Pancreas (tissue), 10 donors: ENCODE measurements at regions not wholly inside any gene's neighbourhood (a gene's known extent, or its start where the extent isn't known, plus 50 kb on each side); places are given as distances from the start of the nearest gene placed in this dataset.

Experiments
- ATAC-seq, 4 donors: fragments of 200-7000 bp; cut with Tn5 transposase; one replicate each; pipeline versions ENCODE4 v1.8.0 to v1.9.1; 2020; ENCODE audit warnings: mild to moderate bottlenecking in 4 of 4, moderate library complexity in 4 of 4
- DNase-seq, 6 donors: peaks; one replicate each; pipeline ENCODE4 v3.0.0-alpha.2; 2020
- FAIRE-seq: peaks from 2 replicates; lab custom pipeline; 2012; peaks lifted over from hg19 to GRCh38; lab: Jason Lieb, UNC
- H3K27ac ChIP-seq, 4 donors: fragments of 200-600 bp; sonication (generic); 1 replicate in 3 of 4; 2 replicates in 1 of 4; pipeline versions ENCODE4 v1.5.0 to v1.8.0; 2020
- H3K27me3 ChIP-seq, 4 donors: fragments of 200-600 bp; one replicate each; pipeline ENCODE4 v1.8.0; 2021
- H3K36me3 ChIP-seq, 3 donors: fragments of 200-600 bp; sonication (generic) in 1 of 3; one replicate each; pipeline versions ENCODE4 v1.5.0 to v1.8.0; 2020 to 2021
- H3K4me1 ChIP-seq, 3 donors: fragments of 200-600 bp; one replicate each; pipeline ENCODE4 v1.8.0; 2021
- H3K4me3 ChIP-seq, 4 donors: fragments of 200-600 bp; sonication (generic) in 2 of 4; one replicate each; pipeline versions ENCODE4 v1.5.0 to v1.8.0; 2020 to 2021
- H3K9me3 ChIP-seq, 4 donors: fragments of 200-600 bp; one replicate each; pipeline ENCODE4 v1.8.0; 2021
- WGBS, 2 donors: extraction: QIAGEN DNeasy Blood & Tissue Kit; methylation state at CpG; one replicate each; pipeline ENCODE4 v1.1.7; 2013; 5-methylcytosine and 5-hydroxymethylcytosine counted together
- intact Hi-C, 3 donors: fragments of 100-400 bp; cut with DNase I; formaldehyde crosslinking; loops; one replicate each; pipeline versions ENCODE4 v1.11.1 to v1.14.2; 2022
- TF ChIP-seq, protein P1 (sequence below), 4 donors: fragments of 200-600 bp; sonication (generic) in 3 of 4; IDR thresholded peaks; one replicate each; pipeline versions ENCODE4 v1.5.0 to v1.8.0; 2021; ENCODE audit warnings: antibody characterized with exemption in 4 of 4
- donor health status: healthy with polysubstance abuse.
- donor health status: DM: no; HTN: no; CAD: no; lungs with moderate emphysema.
- donor health status: DM: no; HTN: no; CAD: no.
- donor health status: control.
- donor health status: control.
- donor health status: Bipolar disorder and iron deficiency.
- donor health status: DM: yes; HTN: yes; CAD: no.
- donor health status: DM: no; HTN: no; CAD: no.
- donor health status: DM: no; HTN: no; CAD: no.
- donor health status: DM: yes; HTN: yes; CAD: no.

DNA sequence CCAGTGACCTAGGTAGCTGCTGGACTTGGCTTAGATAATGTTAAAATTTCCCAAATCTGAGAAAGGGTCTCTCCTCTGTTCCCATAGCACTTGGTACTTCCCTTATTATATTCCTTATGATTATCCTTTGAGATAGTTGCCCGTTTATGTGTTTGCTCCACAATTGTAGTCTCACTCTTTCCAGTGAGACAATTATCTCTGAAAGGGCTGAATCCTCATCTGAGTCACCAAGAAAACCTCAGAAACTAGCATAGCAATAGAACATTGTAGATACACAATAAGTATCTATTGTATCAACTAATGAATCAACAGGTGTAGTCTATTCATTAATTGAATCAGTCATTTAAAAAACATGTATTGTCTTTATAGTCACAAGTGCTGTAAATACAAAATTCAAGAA, 119.1 kb upstream of the FAR2 start:
- no peaks in the 10 kb centered on the region for H3K9me3 ChIP-seq
- DNase-seq (no peak), FAIRE-seq (no peak), ATAC-seq (no peak)
- H3K4me1 ChIP-seq: no peaks in the 10 kb centered on the region
- TF ChIP-seq, protein P1, sequence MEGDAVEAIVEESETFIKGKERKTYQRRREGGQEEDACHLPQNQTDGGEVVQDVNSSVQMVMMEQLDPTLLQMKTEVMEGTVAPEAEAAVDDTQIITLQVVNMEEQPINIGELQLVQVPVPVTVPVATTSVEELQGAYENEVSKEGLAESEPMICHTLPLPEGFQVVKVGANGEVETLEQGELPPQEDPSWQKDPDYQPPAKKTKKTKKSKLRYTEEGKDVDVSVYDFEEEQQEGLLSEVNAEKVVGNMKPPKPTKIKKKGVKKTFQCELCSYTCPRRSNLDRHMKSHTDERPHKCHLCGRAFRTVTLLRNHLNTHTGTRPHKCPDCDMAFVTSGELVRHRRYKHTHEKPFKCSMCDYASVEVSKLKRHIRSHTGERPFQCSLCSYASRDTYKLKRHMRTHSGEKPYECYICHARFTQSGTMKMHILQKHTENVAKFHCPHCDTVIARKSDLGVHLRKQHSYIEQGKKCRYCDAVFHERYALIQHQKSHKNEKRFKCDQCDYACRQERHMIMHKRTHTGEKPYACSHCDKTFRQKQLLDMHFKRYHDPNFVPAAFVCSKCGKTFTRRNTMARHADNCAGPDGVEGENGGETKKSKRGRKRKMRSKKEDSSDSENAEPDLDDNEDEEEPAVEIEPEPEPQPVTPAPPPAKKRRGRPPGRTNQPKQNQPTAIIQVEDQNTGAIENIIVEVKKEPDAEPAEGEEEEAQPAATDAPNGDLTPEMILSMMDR (IDR thresholded peaks at IDR 0.05): no peak
- peaks cover 0 to 3% (median 0%) of the 10 kb centered on the region in 4 donors for H3K27me3 ChIP-seq
- no peak overlapping the region for H3K4me3 ChIP-seq
- intact Hi-C loops: no loop called here
- no peak overlapping the region for H3K27ac ChIP-seq
- H3K36me3 ChIP-seq: no peaks in the 10 kb centered on the region
- 45 to 48% methylated on average over 1 of the region's 1 CpG for WGBS, 2 donors

DNA sequence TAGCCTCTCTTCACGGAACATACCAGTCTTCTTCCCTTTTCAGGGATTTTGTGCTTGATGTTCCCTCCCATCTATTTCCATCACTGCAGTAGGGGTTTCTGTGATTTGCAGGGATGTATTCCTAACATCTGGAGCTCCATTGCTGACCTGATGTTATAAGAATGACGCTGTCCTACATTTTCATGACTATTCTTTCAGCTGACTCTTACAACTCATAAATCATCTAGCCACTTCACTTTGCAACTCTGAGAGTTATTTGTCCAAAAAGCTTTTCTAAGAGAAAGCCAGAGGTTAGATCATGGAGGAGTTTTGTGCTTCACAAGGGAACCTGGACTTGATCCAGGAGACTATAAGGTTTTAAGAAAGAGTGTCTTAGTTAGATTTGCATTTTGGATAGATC, 116.6 kb upstream of the FAR2 start:
- TF ChIP-seq, protein P1 (IDR thresholded peaks at IDR 0.05): no peak
- 72 to 84% methylated on average over 2 of the region's 2 CpGs for WGBS, 2 donors
- intact Hi-C loops: no loop called here
- FAIRE-seq (no peak), ATAC-seq (no peak), DNase-seq (no peak)
- H3K27me3 ChIP-seq: peaks cover 0 to 3% (median 0%) of the 10 kb centered on the region in 4 donors
- no peak overlapping the region for H3K4me3 ChIP-seq
- H3K4me1 ChIP-seq: no peaks in the 10 kb centered on the region
- no peaks in the 10 kb centered on the region for H3K9me3 ChIP-seq
- no peaks in the 10 kb centered on the region for H3K36me3 ChIP-seq
- no peak overlapping the region for H3K27ac ChIP-seq

DNA sequence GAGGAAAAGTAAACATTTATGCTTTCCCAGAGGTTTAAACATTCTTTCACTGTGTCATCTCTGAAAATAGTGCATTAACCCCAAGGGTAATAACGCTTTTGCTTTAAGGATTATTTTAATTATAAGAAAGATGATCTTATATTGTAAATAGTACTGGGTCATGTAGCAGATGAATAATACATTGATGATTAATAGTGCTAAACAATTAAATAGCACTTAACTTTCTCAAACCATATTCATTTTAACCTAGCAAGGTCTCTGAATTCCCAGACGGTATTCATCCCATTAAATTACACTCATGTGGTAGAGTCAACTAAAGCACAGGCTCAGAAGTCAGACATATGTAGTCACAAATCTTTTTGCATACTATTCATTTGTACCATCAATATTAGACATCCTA, 115.6 kb upstream of the FAR2 start:
- Histone ChIP-seq H3K27ac (no peak overlapping the region), H3K4me1 (no peaks in the 10 kb centered on the region), H3K4me3 (no peak overlapping the region), H3K9me3 (no peaks in the 10 kb centered on the region), H3K27me3 (peaks cover 0 to 3% (median 0%) of the 10 kb centered on the region in 4 donors), H3K36me3 (no peaks in the 10 kb centered on the region)
- WGBS, 2 donors: 59 to 61% methylated on average over 2 of the region's 2 CpGs
- FAIRE-seq (no peak), DNase-seq (no peak), ATAC-seq (no peak)
- intact Hi-C loops: no loop called here
- TF ChIP-seq, protein P1 (IDR thresholded peaks at IDR 0.05): no peak

DNA sequence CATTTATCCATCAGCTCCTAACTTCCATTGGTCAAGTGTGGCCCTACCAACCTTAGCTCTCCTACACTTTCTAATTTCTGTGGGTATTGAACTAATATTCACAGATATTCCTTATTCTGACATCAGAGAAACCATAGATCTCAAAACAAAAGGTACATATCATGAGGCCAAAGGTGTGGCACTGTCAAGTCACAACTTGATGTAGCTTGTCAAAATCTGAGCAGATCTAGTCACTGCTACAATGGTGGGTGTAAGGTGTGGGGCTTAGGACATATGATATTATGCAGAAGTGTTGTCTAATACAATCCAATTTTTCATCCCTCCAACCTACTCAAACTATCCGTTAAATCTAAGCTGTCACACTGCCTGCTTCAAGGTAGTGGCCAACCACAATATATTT, 114.0 kb upstream of the FAR2 start:
- WGBS, 2 donors: 31 to 35% methylated on average over 1 of the region's 1 CpG
- no peak for FAIRE-seq
- TF ChIP-seq, protein P1 (IDR thresholded peaks at IDR 0.05): no peak
- Histone ChIP-seq H3K27me3 (peaks cover 0 to 1% (median 0%) of the 10 kb centered on the region in 4 donors), H3K36me3 (no peaks in the 10 kb centered on the region), H3K27ac (no peak overlapping the region), H3K4me1 (no peaks in the 10 kb centered on the region), H3K4me3 (no peak overlapping the region), H3K9me3 (no peaks in the 10 kb centered on the region)
- ATAC-seq: no peak
- DNase-seq: no peak
- intact Hi-C loops: no loop called here

DNA sequence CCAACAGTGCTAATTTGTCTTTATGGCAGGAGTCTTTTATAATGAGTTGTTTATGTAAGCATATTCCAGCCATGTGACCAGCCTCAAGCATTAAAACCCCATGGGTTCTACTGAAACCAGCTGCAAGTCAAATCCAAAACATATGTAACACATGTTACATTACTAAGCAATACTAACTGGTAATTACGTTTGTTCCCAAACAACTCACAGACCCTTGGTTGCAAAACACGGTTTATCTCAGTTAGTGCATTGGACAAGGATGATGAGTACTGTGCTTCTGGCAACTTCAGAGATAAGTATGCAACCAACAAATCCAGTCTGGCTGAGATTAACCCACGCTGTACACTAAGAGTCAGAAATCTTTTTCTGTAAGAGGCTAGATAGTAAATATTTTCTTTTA, 110.1 kb upstream of the FAR2 start:
- H3K27me3 ChIP-seq: no peaks in the 10 kb centered on the region
- FAIRE-seq (no peak), DNase-seq (no peak), ATAC-seq (no peak)
- H3K9me3 ChIP-seq: no peaks in the 10 kb centered on the region
- H3K4me3 ChIP-seq: no peak overlapping the region
- 33 to 34% methylated on average over 3 of the region's 3 CpGs for WGBS, 2 donors
- no peaks in the 10 kb centered on the region for H3K36me3 ChIP-seq
- intact Hi-C loops: no loop called here
- TF ChIP-seq, protein P1 (IDR thresholded peaks at IDR 0.05): no peak
- H3K4me1 ChIP-seq: no peaks in the 10 kb centered on the region
- no peak overlapping the region for H3K27ac ChIP-seq
